ENCODE measurements at regions not wholly inside any gene's neighbourhood (a gene's known extent, or its start where the extent isn't known, plus 50 kb on each side); places are given as distances from the start of the nearest gene placed in this dataset.
A peak's percentile ranks its signal among the peaks of the same experiment; 100 is the strongest.
"Not testable (repeated sequence)": the region's sequence is repeated elsewhere in the genome, so short reads cannot be mapped to it uniquely, and the experiment has no call there.

GRCh38 chr6:14477559-14477958 is 360.0 kb downstream of the CD83 start:
- peaks cover 29 to 49% (median 41%) of the 10 kb centered on the region in 4 experiments for H3K4me1 ChIP-seq (ENCODE audit: control extremely low read depth in 1 of 4, control insufficient read depth in 4 of 4, insufficient read depth in 4 of 4, low read length in 3 of 4)
- H3K27ac ChIP-seq (ENCODE audit: insufficient read depth in 1 of 2, low read depth in 1 of 2, low read length in 2 of 2, poor library complexity in 1 of 2, severe bottlenecking in 2 of 2): no peak overlapping the region
- peak overlapping the region in 2 of 7 experiments; percentile 11 to 35 for H3K4me3 ChIP-seq (ENCODE audit: control insufficient read depth in 1 of 7, extremely low read depth in 1 of 7, insufficient read depth in 4 of 7, low read depth in 2 of 7, low read length in 6 of 7)
- peaks cover 0 to 2% (median 0%) of the 10 kb centered on the region in 5 experiments for H3K9me3 ChIP-seq (ENCODE audit: control extremely low read depth in 1 of 5, control insufficient read depth in 4 of 5, insufficient read depth in 2 of 5, low read depth in 1 of 5, low read length in 4 of 5)
- ChIA-PET CTCF (no interaction called here), POLR2A (interaction anchor here (0.6 to 0.8 kb wide), 3 partner anchors 10 to 267 kb away, joined by 3 to 4 read pairs (median 3); no protein-coding TSS in a partner anchor)
- 34% methylated on average over 6 of the region's 7 CpGs for WGBS (ENCODE audit: insufficient coverage)
- peak in 2 of 3 donors; percentile 46 to 66 for DNase-seq
- H3K36me3 ChIP-seq (ENCODE audit: control insufficient read depth in 4 of 4, insufficient read depth in 4 of 4, low read length in 3 of 4): no peaks in the 10 kb centered on the region
- H3K27me3 ChIP-seq (replicated peaks in 2 of 5; ENCODE audit: control insufficient read depth in 4 of 5, insufficient read depth in 5 of 5, low read length in 4 of 5): no peaks in the 10 kb centered on the region

GRCh38 chr6:14478381-14479225 is 361.0 kb downstream of the CD83 start:
- peak overlapping the region in 2 of 7 experiments; percentile 5 to 33 for H3K4me3 ChIP-seq (ENCODE audit: control insufficient read depth in 1 of 7, extremely low read depth in 1 of 7, insufficient read depth in 4 of 7, low read depth in 2 of 7, low read length in 6 of 7)
- ChIA-PET CTCF (interaction anchor here (1.3 to 1.8 kb wide), 3 partner anchors 10 to 23 kb away, joined by 3 to 6 read pairs (median 3); no protein-coding TSS in a partner anchor), POLR2A (interaction anchor here (0.8 kb wide), 1 partner anchor 9 kb away, joined by 3 read pairs; no protein-coding TSS in a partner anchor)
- H3K9me3 ChIP-seq (ENCODE audit: control extremely low read depth in 1 of 5, control insufficient read depth in 4 of 5, insufficient read depth in 2 of 5, low read depth in 1 of 5, low read length in 4 of 5): peaks cover 0 to 2% (median 0%) of the 10 kb centered on the region in 5 experiments
- H3K36me3 ChIP-seq (ENCODE audit: control insufficient read depth in 4 of 4, insufficient read depth in 4 of 4, low read length in 3 of 4): no peaks in the 10 kb centered on the region
- H3K27ac ChIP-seq (ENCODE audit: insufficient read depth in 1 of 2, low read depth in 1 of 2, low read length in 2 of 2, poor library complexity in 1 of 2, severe bottlenecking in 2 of 2): no peak overlapping the region
- no peaks in the 10 kb centered on the region for H3K27me3 ChIP-seq (replicated peaks in 2 of 5; ENCODE audit: control insufficient read depth in 4 of 5, insufficient read depth in 5 of 5, low read length in 4 of 5)
- peaks cover 24 to 39% (median 33%) of the 10 kb centered on the region in 4 experiments for H3K4me1 ChIP-seq (ENCODE audit: control extremely low read depth in 1 of 4, control insufficient read depth in 4 of 4, insufficient read depth in 4 of 4, low read length in 3 of 4)
- WGBS (ENCODE audit: insufficient coverage): 30% methylated on average over 4 of the region's 10 CpGs
- DNase-seq: peak; percentile 64 to 85 (median 84)

DNA sequence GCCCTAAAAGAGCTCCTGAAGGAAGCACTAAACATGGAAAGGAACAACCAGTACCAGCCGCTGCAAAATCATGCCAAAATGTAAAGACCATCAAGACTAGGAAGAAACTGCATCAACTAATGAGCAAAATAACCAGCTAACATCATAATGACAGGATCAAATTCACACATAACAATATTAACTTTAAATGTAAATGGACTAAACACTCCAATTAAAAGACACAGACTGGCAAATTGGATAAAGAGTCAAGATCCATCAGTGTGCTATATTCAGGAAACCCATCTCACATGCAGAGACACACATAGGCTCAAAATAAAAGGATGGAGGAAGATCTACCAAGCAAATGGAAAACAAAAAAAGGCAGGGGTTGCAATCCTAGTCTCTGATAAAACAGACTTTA is 364.4 kb downstream of the CD83 start:
- H3K9me3 ChIP-seq (ENCODE audit: control extremely low read depth in 1 of 5, control insufficient read depth in 4 of 5, insufficient read depth in 2 of 5, low read depth in 1 of 5, low read length in 4 of 5); POLR2A ChIA-PET; H3K27me3 ChIP-seq (replicated peaks in 2 of 5; ENCODE audit: control insufficient read depth in 4 of 5, insufficient read depth in 5 of 5, low read length in 4 of 5); H3K4me3 ChIP-seq (ENCODE audit: control insufficient read depth in 1 of 7, extremely low read depth in 1 of 7, insufficient read depth in 4 of 7, low read depth in 2 of 7, low read length in 6 of 7); CTCF ChIA-PET; H3K36me3 ChIP-seq (ENCODE audit: control insufficient read depth in 4 of 4, insufficient read depth in 4 of 4, low read length in 3 of 4); H3K27ac ChIP-seq (ENCODE audit: insufficient read depth in 1 of 2, low read depth in 1 of 2, low read length in 2 of 2, poor library complexity in 1 of 2, severe bottlenecking in 2 of 2); DNase-seq: not testable (repeated sequence)
- H3K4me1 ChIP-seq (ENCODE audit: control extremely low read depth in 1 of 4, control insufficient read depth in 4 of 4, insufficient read depth in 4 of 4, low read length in 3 of 4): peaks cover 16 to 20% (median 19%) of the 10 kb centered on the region in 4 experiments
- WGBS (ENCODE audit: insufficient coverage): no CpG with 5 or more reads among the region's 1 CpG

GRCh38 chr6:14487625-14488024 is 370.1 kb downstream of the CD83 start:
- Histone ChIP-seq H3K27ac (ENCODE audit: insufficient read depth in 1 of 2, low read depth in 1 of 2, low read length in 2 of 2, poor library complexity in 1 of 2, severe bottlenecking in 2 of 2) (no peak overlapping the region), H3K27me3 (replicated peaks in 2 of 5; ENCODE audit: control insufficient read depth in 4 of 5, insufficient read depth in 5 of 5, low read length in 4 of 5) (no peaks in the 10 kb centered on the region), H3K9me3 (ENCODE audit: control extremely low read depth in 1 of 5, control insufficient read depth in 4 of 5, insufficient read depth in 2 of 5, low read depth in 1 of 5, low read length in 4 of 5) (peaks cover 0 to 8% (median 2%) of the 10 kb centered on the region in 5 experiments), H3K36me3 (ENCODE audit: control insufficient read depth in 4 of 4, insufficient read depth in 4 of 4, low read length in 3 of 4) (no peaks in the 10 kb centered on the region), H3K4me1 (ENCODE audit: control extremely low read depth in 1 of 4, control insufficient read depth in 4 of 4, insufficient read depth in 4 of 4, low read length in 3 of 4) (peaks cover 2 to 10% (median 8%) of the 10 kb centered on the region in 4 experiments), H3K4me3 (ENCODE audit: control insufficient read depth in 1 of 7, extremely low read depth in 1 of 7, insufficient read depth in 4 of 7, low read depth in 2 of 7, low read length in 6 of 7) (no peak overlapping the region)
- CTCF ChIA-PET: interaction anchor here (1.2 to 1.8 kb wide), 3 partner anchors 8 to 36 kb away, joined by 3 to 6 read pairs (median 5); no protein-coding TSS in a partner anchor
- 100% methylated on average over 3 of the region's 3 CpGs for WGBS (ENCODE audit: insufficient coverage)
- POLR2A ChIA-PET: interaction anchor here (1.1 kb wide), 1 partner anchor 10 kb away, joined by 3 read pairs; no protein-coding TSS in a partner anchor
- DNase-seq: no peak

DNA sequence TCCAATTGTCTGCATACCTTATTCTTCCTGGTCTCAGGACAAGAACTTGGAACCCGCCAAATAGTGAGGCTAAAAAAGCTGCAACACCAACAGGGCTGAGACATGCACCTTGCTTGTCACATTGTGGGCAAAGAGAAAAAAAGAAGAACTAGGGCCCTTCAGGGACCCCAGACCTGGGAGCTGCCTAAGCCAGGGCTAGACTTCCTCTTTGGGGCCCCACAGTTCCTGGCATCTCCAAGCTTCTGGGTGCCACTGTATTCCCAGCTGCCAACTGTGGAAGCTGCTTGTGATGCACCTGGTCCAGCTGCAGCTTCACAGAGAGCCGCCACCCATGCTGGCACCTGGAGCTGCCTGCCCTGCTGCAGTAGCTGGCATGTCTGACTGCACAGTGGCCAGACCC is 370.6 kb downstream of the CD83 start:
- WGBS (ENCODE audit: insufficient coverage): 100% methylated on average over 1 of the region's 2 CpGs
- POLR2A ChIA-PET: interaction anchor here (1.1 kb wide), 1 partner anchor 10 kb away, joined by 3 read pairs; no protein-coding TSS in a partner anchor
- CTCF ChIA-PET: interaction anchor here (0.6 to 1.8 kb wide), 5 partner anchors 9 to 152 kb away, joined by 3 to 6 read pairs (median 4); no protein-coding TSS in a partner anchor

GRCh38 chr6:14489445-14489844 is 371.9 kb downstream of the CD83 start:
- no peak for DNase-seq
- no peak overlapping the region for H3K4me3 ChIP-seq (ENCODE audit: control insufficient read depth in 1 of 7, extremely low read depth in 1 of 7, insufficient read depth in 4 of 7, low read depth in 2 of 7, low read length in 6 of 7)
- POLR2A ChIA-PET: no interaction called here
- no peaks in the 10 kb centered on the region for H3K36me3 ChIP-seq (ENCODE audit: control insufficient read depth in 4 of 4, insufficient read depth in 4 of 4, low read length in 3 of 4)
- no peaks in the 10 kb centered on the region for H3K27me3 ChIP-seq (replicated peaks in 2 of 5; ENCODE audit: control insufficient read depth in 4 of 5, insufficient read depth in 5 of 5, low read length in 4 of 5)
- WGBS (ENCODE audit: insufficient coverage): no CpG with 5 or more reads among the region's 3 CpGs
- CTCF ChIA-PET: interaction anchor here (0.9 to 1.2 kb wide), 3 partner anchors 14 to 29 kb away, joined by 3 to 4 read pairs (median 3); no protein-coding TSS in a partner anchor
- peaks cover 2 to 10% (median 8%) of the 10 kb centered on the region in 4 experiments for H3K4me1 ChIP-seq (ENCODE audit: control extremely low read depth in 1 of 4, control insufficient read depth in 4 of 4, insufficient read depth in 4 of 4, low read length in 3 of 4)
- H3K9me3 ChIP-seq (ENCODE audit: control extremely low read depth in 1 of 5, control insufficient read depth in 4 of 5, insufficient read depth in 2 of 5, low read depth in 1 of 5, low read length in 4 of 5): peaks cover 0 to 8% (median 2%) of the 10 kb centered on the region in 5 experiments
- H3K27ac ChIP-seq (ENCODE audit: insufficient read depth in 1 of 2, low read depth in 1 of 2, low read length in 2 of 2, poor library complexity in 1 of 2, severe bottlenecking in 2 of 2): no peak overlapping the region

More for the DNA sequence above, 370.6 kb downstream of the CD83 start:
- no peak overlapping the region for H3K4me3 ChIP-seq (ENCODE audit: control insufficient read depth in 1 of 7, extremely low read depth in 1 of 7, insufficient read depth in 4 of 7, low read depth in 2 of 7, low read length in 6 of 7)
- H3K27me3 ChIP-seq (replicated peaks in 2 of 5; ENCODE audit: control insufficient read depth in 4 of 5, insufficient read depth in 5 of 5, low read length in 4 of 5): no peaks in the 10 kb centered on the region
- DNase-seq: peak in 2 of 3 donors; percentile 74 to 84
- no peaks in the 10 kb centered on the region for H3K36me3 ChIP-seq (ENCODE audit: control insufficient read depth in 4 of 4, insufficient read depth in 4 of 4, low read length in 3 of 4)
- H3K27ac ChIP-seq (ENCODE audit: insufficient read depth in 1 of 2, low read depth in 1 of 2, low read length in 2 of 2, poor library complexity in 1 of 2, severe bottlenecking in 2 of 2): no peak overlapping the region
- H3K9me3 ChIP-seq (ENCODE audit: control extremely low read depth in 1 of 5, control insufficient read depth in 4 of 5, insufficient read depth in 2 of 5, low read depth in 1 of 5, low read length in 4 of 5): peaks cover 0 to 8% (median 2%) of the 10 kb centered on the region in 5 experiments
- peaks cover 2 to 10% (median 8%) of the 10 kb centered on the region in 4 experiments for H3K4me1 ChIP-seq (ENCODE audit: control extremely low read depth in 1 of 4, control insufficient read depth in 4 of 4, insufficient read depth in 4 of 4, low read length in 3 of 4)

All from common myeloid progenitor, CD34-positive (primary cell).